Endothelial cell of umbilical vein (primary cell): ENCODE measurements at regions not wholly inside any gene's neighbourhood (a gene's known extent, or its start where the extent isn't known, plus 50 kb on each side); places are given as distances from the start of the nearest gene placed in this dataset.

Experiments
- EZH2 ChIP-seq: IDR thresholded peaks from 2 replicates; pipeline ENCODE4 v1.6.1; 2012; ENCODE audit warnings: borderline replicate concordance, low read depth, mild to moderate bottlenecking, moderate library complexity, low read length, inconsistent platforms; ENCODE audit not compliant: severe bottlenecking
- POLR2A ChIP-seq: IDR thresholded peaks from 2 replicates; pipeline ENCODE4 v1.6.1; 2012; ENCODE audit warnings: low read depth, mild to moderate bottlenecking, control low read depth, low read length
- TF ChIP-seq, protein P1 (sequence below), 2 donors: IDR thresholded peaks; 1 replicate in 1 of 2; 2 replicates in 1 of 2; pipeline ENCODE4 v1.5.1; 2011; ENCODE audit warnings: low read length in 2 of 2, mild to moderate bottlenecking in 2 of 2, moderate library complexity in 2 of 2, control low read depth in 1 of 2, inconsistent platforms in 1 of 2, low read depth in 1 of 2; ENCODE audit not compliant: insufficient read depth in 1 of 2; ENCODE audit errors: extremely low read depth in 1 of 2

DNA sequence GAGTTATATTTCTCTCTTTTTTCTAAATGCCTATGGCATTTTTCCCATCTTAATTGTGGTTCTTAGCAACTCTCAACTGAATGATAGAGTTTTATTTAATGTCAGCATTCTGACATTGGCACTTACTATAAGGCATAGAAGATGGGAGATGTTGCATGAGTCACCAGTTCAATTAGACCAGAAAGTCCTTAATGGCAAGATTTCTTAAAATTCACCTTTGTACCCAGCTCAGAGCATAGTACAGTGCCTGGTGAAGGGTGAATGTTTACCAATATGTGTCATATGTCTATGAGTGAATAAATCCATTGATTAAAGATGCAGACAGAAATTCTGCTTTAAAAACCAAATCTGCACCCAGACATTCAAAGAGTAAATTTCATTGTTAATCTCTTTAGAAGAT is 526.9 kb downstream of the EFNB2 start:
- TF ChIP-seq, protein P1, sequence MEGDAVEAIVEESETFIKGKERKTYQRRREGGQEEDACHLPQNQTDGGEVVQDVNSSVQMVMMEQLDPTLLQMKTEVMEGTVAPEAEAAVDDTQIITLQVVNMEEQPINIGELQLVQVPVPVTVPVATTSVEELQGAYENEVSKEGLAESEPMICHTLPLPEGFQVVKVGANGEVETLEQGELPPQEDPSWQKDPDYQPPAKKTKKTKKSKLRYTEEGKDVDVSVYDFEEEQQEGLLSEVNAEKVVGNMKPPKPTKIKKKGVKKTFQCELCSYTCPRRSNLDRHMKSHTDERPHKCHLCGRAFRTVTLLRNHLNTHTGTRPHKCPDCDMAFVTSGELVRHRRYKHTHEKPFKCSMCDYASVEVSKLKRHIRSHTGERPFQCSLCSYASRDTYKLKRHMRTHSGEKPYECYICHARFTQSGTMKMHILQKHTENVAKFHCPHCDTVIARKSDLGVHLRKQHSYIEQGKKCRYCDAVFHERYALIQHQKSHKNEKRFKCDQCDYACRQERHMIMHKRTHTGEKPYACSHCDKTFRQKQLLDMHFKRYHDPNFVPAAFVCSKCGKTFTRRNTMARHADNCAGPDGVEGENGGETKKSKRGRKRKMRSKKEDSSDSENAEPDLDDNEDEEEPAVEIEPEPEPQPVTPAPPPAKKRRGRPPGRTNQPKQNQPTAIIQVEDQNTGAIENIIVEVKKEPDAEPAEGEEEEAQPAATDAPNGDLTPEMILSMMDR (IDR thresholded peaks at IDR 0.05; ENCODE audit: extremely low read depth in 1 of 2, insufficient read depth in 1 of 2, low read depth in 1 of 2, low read length in 2 of 2) = no peak
- TF ChIP-seq POLR2A (no peak), EZH2 (no peak)
